HG03045 (cell line): ENCODE measurements at regions not wholly inside any gene's neighbourhood (a gene's known extent, or its start where the extent isn't known, plus 50 kb on each side); places are given as distances from the start of the nearest gene placed in this dataset.
"Not testable (repeated sequence)": the region's sequence is repeated elsewhere in the genome, so short reads cannot be mapped to it uniquely, and the experiment has no call there.

Source experiments
- ATAC-seq: cut with Tn5 transposase; IDR thresholded peaks from one replicate; pipeline ENCODE4 v1.9.1; 2021; ENCODE audit warnings: mild to moderate bottlenecking, moderate library complexity; ENCODE audit not compliant: unreplicated experiment

- no peak for ATAC-seq
These were observed 117.1 kb upstream of the CCDC28A start for GRCh38 chr6:138656364-138657064.

- no peak for ATAC-seq
These were observed 116.5 kb upstream of the CCDC28A start for GRCh38 chr6:138657065-138657425.

- ATAC-seq: no peak
These were observed 113.6 kb upstream of the CCDC28A start for GRCh38 chr6:138659998-138660397.

- no peak for ATAC-seq
These were observed 111.1 kb upstream of the CCDC28A start for GRCh38 chr6:138662471-138662870.

GRCh38 chr6:138663892-138664291 is 109.7 kb upstream of the CCDC28A start:
- no peak for ATAC-seq

GRCh38 chr6:138664745-138665144 is 108.8 kb upstream of the CCDC28A start:
- ATAC-seq: no peak

GRCh38 chr6:138666636-138667035 is 106.9 kb upstream of the CCDC28A start:
- no peak for ATAC-seq

- no peak for ATAC-seq
These were observed 106.2 kb upstream of the CCDC28A start for GRCh38 chr6:138667408-138667807.

- ATAC-seq: no peak
These were observed 102.2 kb upstream of the CCDC28A start for GRCh38 chr6:138671351-138671750.

GRCh38 chr6:138673346-138674014 is 100.1 kb upstream of the CCDC28A start:
- ATAC-seq: no peak

- ATAC-seq: not testable (repeated sequence)
These were observed 99.1 kb upstream of the CCDC28A start for GRCh38 chr6:138674444-138674843.

GRCh38 chr6:138677538-138677937 is 96.0 kb upstream of the CCDC28A start:
- no peak for ATAC-seq

- ATAC-seq: no peak
These were observed 95.4 kb upstream of the CCDC28A start for GRCh38 chr6:138678168-138678567.

GRCh38 chr6:138680085-138680484 is 93.5 kb upstream of the CCDC28A start:
- ATAC-seq: no peak

GRCh38 chr6:138681627-138682026 is 91.9 kb upstream of the CCDC28A start:
- ATAC-seq: no peak

GRCh38 chr6:138682704-138683527 is 90.7 kb upstream of the CCDC28A start:
- no peak for ATAC-seq

GRCh38 chr6:138685257-138685656 is 88.3 kb upstream of the CCDC28A start:
- ATAC-seq: no peak

- no peak for ATAC-seq
These were observed 87.8 kb upstream of the CCDC28A start for GRCh38 chr6:138685781-138686180.

- ATAC-seq: no peak
These were observed 85.0 kb upstream of the CCDC28A start for GRCh38 chr6:138688580-138688979.

- no peak for ATAC-seq
These were observed 83.7 kb upstream of the CCDC28A start for GRCh38 chr6:138689849-138690248.

- no peak for ATAC-seq
These were observed 82.5 kb upstream of the CCDC28A start for GRCh38 chr6:138690975-138691594.
